Kidney (tissue), 13 donors: ENCODE measurements at regions not wholly inside any gene's neighbourhood (a gene's known extent, or its start where the extent isn't known, plus 50 kb on each side); places are given as distances from the start of the nearest gene placed in this dataset.

Source experiments
- DNase-seq, 5 donors: peaks; one replicate each; pipeline ENCODE4 v3.0.0-alpha.2; 2013 to 2020
- FAIRE-seq: peaks from 2 replicates; lab custom pipeline; 2012; peaks lifted over from hg19 to GRCh38; lab: Jason Lieb, UNC
- H3K27ac ChIP-seq, 2 donors: one replicate each; pipeline ENCODE4 v1.7.0; 2013; ENCODE audit warnings: low read depth in 2 of 2, low read length in 2 of 2, inconsistent platforms in 1 of 2
- H3K27me3 ChIP-seq: one replicate; pipeline ENCODE4 v1.7.1; 2013; ENCODE audit warnings: low read length, inconsistent platforms; ENCODE audit not compliant: control insufficient read depth, insufficient read depth
- H3K36me3 ChIP-seq, 3 donors: one replicate each; pipeline versions ENCODE4 v1.7.0 to v1.7.1; 2013; ENCODE audit warnings: low read length in 3 of 3, control low read depth in 1 of 3, inconsistent platforms in 1 of 3; ENCODE audit not compliant: insufficient read depth in 3 of 3, control insufficient read depth in 2 of 3
- H3K4me1 ChIP-seq, 3 donors: one replicate each; pipeline versions ENCODE4 v1.7.0 to v1.7.1; 2013; ENCODE audit warnings: low read length in 3 of 3, inconsistent platforms in 1 of 3, low read depth in 1 of 3; ENCODE audit not compliant: control insufficient read depth in 2 of 3, insufficient read depth in 2 of 3
- H3K4me3 ChIP-seq, 3 donors: one replicate each; pipeline versions ENCODE4 v1.7.0 to v1.8.1; 2013; ENCODE audit warnings: low read length in 3 of 3, control low read depth in 1 of 3, inconsistent platforms in 1 of 3
- H3K9ac ChIP-seq, 3 donors: one replicate each; pipeline versions ENCODE4 v1.7.0 to v1.7.1; 2013; ENCODE audit warnings: low read length in 3 of 3, control low read depth in 1 of 3, inconsistent platforms in 1 of 3
- H3K9me3 ChIP-seq, 3 donors: one replicate each; pipeline versions ENCODE4 v1.7.0 to v1.7.1; 2013; ENCODE audit warnings: low read length in 3 of 3, control low read depth in 1 of 3, inconsistent platforms in 1 of 3; ENCODE audit not compliant: control insufficient read depth in 2 of 3, insufficient read depth in 1 of 3
- CTCF ChIP-seq: IDR thresholded peaks from 3 replicates; pipeline ENCODE4 v1.5.1; 2012; ENCODE audit warnings: mild to moderate bottlenecking, moderate library complexity, borderline replicate concordance; ENCODE audit not compliant: insufficient read depth; ENCODE audit errors: extremely low read depth
- intact Hi-C: fragments of 100-400 bp; cut with DNase I; formaldehyde crosslinking; loops from one replicate; pipeline ENCODE4 v1.11.1; 2022
- donor health status: control.
- donor health status: control.
- donor health status: control.
- donor health status: control.
- donor health status: control.
- donor health status: DM: yes; HTN: yes; CAD: no.
- donor health status: Normal renal cell carcinoma (clear cell type).

- no peak for TF ChIP-seq CTCF
- FAIRE-seq = no peak
- H3K4me3 ChIP-seq = no peak overlapping the region
- H3K27me3 ChIP-seq = no peaks in the 10 kb centered on the region
- DNase-seq = no peak
- H3K36me3 ChIP-seq = no peaks in the 10 kb centered on the region
- H3K9me3 ChIP-seq = no peaks in the 10 kb centered on the region
- H3K4me1 ChIP-seq = no peaks in the 10 kb centered on the region
- no peak overlapping the region for H3K27ac ChIP-seq
- H3K9ac ChIP-seq = no peak overlapping the region
- intact Hi-C loops = no loop called here
Observed at GRCh38 chr9:71524516-71524915, 243.8 kb downstream of the CEMIP2 start.

- no peaks in the 10 kb centered on the region for H3K27me3 ChIP-seq
- H3K9me3 ChIP-seq = no peaks in the 10 kb centered on the region
- intact Hi-C loops = no loop called here
- no peak for FAIRE-seq
- no peak overlapping the region for H3K27ac ChIP-seq
- H3K9ac ChIP-seq = no peak overlapping the region
- no peak for DNase-seq
- H3K4me3 ChIP-seq = no peak overlapping the region
- H3K4me1 ChIP-seq = no peaks in the 10 kb centered on the region
- no peak for TF ChIP-seq CTCF
- H3K36me3 ChIP-seq = no peaks in the 10 kb centered on the region
Observed at GRCh38 chr9:71521132-71521531, 247.2 kb downstream of the CEMIP2 start.

GRCh38 chr9:71519098-71519696 is 249.1 kb downstream of the CEMIP2 start:
- TF ChIP-seq CTCF = no peak
- no peak for DNase-seq
- intact Hi-C loops = no loop called here
- no peak for FAIRE-seq
- Histone ChIP-seq H3K9ac (no peak overlapping the region), H3K27ac (no peak overlapping the region), H3K27me3 (no peaks in the 10 kb centered on the region), H3K4me3 (no peak overlapping the region), H3K36me3 (no peaks in the 10 kb centered on the region), H3K4me1 (no peaks in the 10 kb centered on the region), H3K9me3 (no peaks in the 10 kb centered on the region)
